BJ (cell line): ENCODE measurements at regions not wholly inside any gene's neighbourhood (a gene's known extent, or its start where the extent isn't known, plus 50 kb on each side); places are given as distances from the start of the nearest gene placed in this dataset.

Source experiments
- CTCF ChIA-PET: fragments of 350-600 bp; formaldehyde crosslinking; extraction: SDS; loops from one replicate; lab custom pipeline; 2021; ENCODE audit warnings: antibody characterized with exemption, inconsistent platforms; lab: Yijun Ruan, JAX
- POLR2A ChIA-PET: fragments of 300-600 bp; sonication (Branson Sonifier 250); formaldehyde crosslinking; extraction: SDS; loops from one replicate; lab custom pipeline; 2021; ENCODE audit warnings: antibody characterized with exemption; lab: Charles Lee
- DNase-seq: peaks from one replicate; pipeline ENCODE4 v3.0.0-alpha.2; 2011; ENCODE audit warnings: low read depth
- H3K27me3 ChIP-seq: 2 replicates; pipeline ENCODE4 v1.6.0; 2011; ENCODE audit warnings: low read length; ENCODE audit not compliant: control insufficient read depth, insufficient read depth
- H3K36me3 ChIP-seq: 2 replicates; pipeline ENCODE4 v1.5.1; 2011; ENCODE audit warnings: low read length; ENCODE audit not compliant: control insufficient read depth, insufficient read depth
- H3K4me3 ChIP-seq: 2 replicates; pipeline ENCODE4 v1.5.1; 2011; ENCODE audit warnings: low read depth, mild to moderate bottlenecking, control low read depth, low read length
- TF ChIP-seq, protein P1 (sequence below): IDR thresholded peaks from 2 replicates; pipeline ENCODE4 v1.5.1; 2011; ENCODE audit warnings: low read depth, mild to moderate bottlenecking, control low read depth, inconsistent platforms, low read length, moderate library complexity; ENCODE audit not compliant: insufficient read depth

DNA sequence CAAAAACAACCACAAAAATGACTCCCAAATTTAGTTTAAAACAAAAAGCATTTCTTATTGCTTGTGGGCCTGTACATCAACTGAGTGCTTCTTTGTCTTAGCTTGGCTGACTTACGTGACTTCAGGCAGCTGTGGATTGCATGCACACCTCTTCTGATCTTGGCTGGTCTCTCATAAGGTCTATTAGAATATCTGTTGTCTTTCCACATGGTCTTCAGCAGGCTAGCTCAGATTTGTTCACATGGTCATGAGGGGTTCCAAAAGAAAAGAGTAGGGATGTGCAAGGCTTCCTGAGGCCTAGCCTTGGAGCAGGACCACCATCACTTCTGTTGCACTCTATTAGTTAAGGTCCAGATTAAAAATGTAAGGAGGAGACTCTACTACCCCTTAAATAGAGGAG lies 120.1 kb downstream of the LRRC70 start:
- Histone ChIP-seq H3K27me3 (no peaks in the 10 kb centered on the region), H3K36me3 (no peaks in the 10 kb centered on the region), H3K4me3 (no peak overlapping the region)
- ChIA-PET CTCF (no interaction called here), POLR2A (no interaction called here)
- DNase-seq = no peak
- TF ChIP-seq, protein P1, sequence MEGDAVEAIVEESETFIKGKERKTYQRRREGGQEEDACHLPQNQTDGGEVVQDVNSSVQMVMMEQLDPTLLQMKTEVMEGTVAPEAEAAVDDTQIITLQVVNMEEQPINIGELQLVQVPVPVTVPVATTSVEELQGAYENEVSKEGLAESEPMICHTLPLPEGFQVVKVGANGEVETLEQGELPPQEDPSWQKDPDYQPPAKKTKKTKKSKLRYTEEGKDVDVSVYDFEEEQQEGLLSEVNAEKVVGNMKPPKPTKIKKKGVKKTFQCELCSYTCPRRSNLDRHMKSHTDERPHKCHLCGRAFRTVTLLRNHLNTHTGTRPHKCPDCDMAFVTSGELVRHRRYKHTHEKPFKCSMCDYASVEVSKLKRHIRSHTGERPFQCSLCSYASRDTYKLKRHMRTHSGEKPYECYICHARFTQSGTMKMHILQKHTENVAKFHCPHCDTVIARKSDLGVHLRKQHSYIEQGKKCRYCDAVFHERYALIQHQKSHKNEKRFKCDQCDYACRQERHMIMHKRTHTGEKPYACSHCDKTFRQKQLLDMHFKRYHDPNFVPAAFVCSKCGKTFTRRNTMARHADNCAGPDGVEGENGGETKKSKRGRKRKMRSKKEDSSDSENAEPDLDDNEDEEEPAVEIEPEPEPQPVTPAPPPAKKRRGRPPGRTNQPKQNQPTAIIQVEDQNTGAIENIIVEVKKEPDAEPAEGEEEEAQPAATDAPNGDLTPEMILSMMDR = no peak

DNA sequence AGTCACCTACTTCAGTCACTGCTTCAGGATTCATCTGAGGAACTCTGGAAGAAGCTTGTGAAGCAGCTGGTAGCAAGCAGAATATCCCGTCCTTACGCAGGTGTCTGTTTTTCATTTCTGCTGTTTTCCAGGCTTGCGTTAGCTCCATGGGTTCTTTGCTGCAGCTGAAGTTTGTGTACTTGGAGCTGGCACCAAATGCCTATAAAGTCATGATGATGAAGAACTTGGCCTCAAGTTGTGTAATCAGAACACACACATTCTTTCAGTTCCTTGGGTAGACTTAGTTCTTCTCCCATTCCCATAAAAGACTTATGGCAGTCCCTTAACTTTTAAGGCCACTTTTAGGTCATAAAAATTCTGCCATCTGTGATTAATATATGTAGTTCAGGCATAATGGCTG lies 116.7 kb downstream of the LRRC70 start:
- CTCF ChIA-PET = no interaction called here
- TF ChIP-seq, protein P1 = no peak
- no peak for DNase-seq
- Histone ChIP-seq H3K4me3 (no peak overlapping the region), H3K36me3 (no peaks in the 10 kb centered on the region), H3K27me3 (no peaks in the 10 kb centered on the region)
- POLR2A ChIA-PET = no interaction called here

DNA sequence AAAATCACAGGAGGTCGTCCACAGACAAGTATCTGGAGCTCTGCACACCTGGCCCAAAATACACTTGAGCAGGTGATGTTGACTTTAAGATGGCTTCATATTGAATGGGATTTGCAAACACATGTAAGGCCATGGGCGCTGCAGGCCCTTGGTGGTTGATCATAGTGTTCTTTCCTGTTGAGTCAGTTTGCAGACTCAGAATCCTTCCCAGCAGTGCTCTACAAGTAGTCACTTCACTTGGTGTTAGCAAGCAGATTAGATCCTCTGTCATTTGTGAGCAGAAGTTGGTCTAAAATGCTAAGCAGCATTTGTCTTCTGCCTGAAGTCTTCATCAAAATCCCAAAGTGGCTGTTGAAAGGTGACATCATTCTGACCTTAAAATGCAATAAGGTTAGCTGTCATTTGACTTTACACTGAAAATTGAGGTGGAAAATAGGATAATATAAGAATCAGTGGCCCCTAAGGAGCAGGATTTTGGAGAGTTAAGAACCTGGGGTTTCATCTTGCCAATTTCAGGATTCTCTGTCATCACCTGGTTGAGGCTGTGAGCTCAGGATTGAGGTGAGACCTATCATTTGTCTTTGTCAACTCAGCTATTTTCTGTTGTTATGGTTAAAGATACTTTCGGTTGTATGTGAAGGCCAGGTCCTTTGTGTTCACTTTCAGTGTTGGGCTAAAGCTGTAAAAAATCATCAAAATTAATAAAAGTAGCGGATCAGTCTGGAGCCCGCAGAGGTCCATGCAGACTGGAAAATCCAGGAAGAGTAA lies 114.5 kb downstream of the LRRC70 start:
- H3K4me3 ChIP-seq = no peak overlapping the region
- H3K36me3 ChIP-seq = no peaks in the 10 kb centered on the region
- H3K27me3 ChIP-seq = no peaks in the 10 kb centered on the region
- ChIA-PET POLR2A (no interaction called here), CTCF (interaction anchor here (1.0 kb wide), 1 partner anchor 44 kb away, joined by 3 read pairs; no protein-coding TSS in a partner anchor)
- TF ChIP-seq, protein P1 = no peak
- DNase-seq = no peak

DNA sequence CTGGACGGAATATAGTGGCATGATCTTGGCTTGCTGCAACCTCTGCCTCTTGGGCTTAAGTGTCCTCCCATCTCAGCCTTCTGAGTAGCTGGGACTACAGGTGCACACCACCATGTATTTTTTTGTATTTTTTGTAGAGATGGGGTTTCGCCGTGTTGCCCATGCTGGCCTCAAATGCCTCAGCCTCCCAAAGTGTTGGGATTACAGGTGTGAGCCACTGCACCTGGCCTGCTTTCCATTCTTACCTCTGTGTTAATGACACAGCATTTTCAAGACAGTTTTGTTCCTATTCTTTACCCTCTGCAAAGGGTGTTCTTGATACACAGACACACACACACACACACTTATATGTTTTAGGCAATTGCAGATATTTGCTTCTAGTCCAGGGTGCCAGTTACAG lies 113.3 kb downstream of the LRRC70 start:
- Histone ChIP-seq H3K36me3 (no peaks in the 10 kb centered on the region), H3K27me3 (no peaks in the 10 kb centered on the region), H3K4me3 (no peak overlapping the region)
- TF ChIP-seq, protein P1 = no peak
- CTCF ChIA-PET = interaction anchor here (1.2 kb wide), 1 partner anchor 9 kb away, joined by 3 read pairs; no protein-coding TSS in a partner anchor
- DNase-seq = no peak
- POLR2A ChIA-PET = no interaction called here

DNA sequence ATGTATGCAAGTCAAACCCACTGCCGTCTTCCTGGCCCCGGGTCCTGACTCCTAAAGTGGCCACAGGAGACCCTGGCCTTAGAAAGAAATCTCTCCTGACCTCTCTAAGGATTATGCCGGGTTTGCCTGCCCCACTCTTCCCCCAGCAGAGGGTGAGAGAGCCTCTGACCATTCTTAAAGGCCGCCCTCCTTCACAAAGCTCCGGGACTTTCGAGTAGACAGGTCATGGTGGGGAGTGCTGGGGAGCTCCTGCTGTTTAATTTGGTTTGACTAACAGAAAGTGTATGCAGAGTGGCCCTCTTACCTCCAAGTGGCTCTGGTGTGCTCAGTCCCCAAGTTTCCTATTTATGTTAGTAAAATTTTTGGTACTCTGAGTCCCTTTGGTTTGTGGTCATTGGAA lies 111.8 kb downstream of the LRRC70 start:
- Histone ChIP-seq H3K4me3 (no peak overlapping the region), H3K27me3 (no peaks in the 10 kb centered on the region), H3K36me3 (no peaks in the 10 kb centered on the region)
- DNase-seq = no peak
- TF ChIP-seq, protein P1 = no peak
- ChIA-PET POLR2A (interaction anchor here (0.6 kb wide), 1 partner anchor 95 kb away, joined by 6 read pairs; no protein-coding TSS in a partner anchor), CTCF (interaction anchor here (0.6 kb wide), 1 partner anchor 207 kb away, joined by 3 read pairs; no protein-coding TSS in a partner anchor)
